ENCODE measurements at regions not wholly inside any gene's neighbourhood (a gene's known extent, or its start where the extent isn't known, plus 50 kb on each side); places are given as distances from the start of the nearest gene placed in this dataset.
"Not testable (repeated sequence)": the region's sequence is repeated elsewhere in the genome, so short reads cannot be mapped to it uniquely, and the experiment has no call there.

DNA sequence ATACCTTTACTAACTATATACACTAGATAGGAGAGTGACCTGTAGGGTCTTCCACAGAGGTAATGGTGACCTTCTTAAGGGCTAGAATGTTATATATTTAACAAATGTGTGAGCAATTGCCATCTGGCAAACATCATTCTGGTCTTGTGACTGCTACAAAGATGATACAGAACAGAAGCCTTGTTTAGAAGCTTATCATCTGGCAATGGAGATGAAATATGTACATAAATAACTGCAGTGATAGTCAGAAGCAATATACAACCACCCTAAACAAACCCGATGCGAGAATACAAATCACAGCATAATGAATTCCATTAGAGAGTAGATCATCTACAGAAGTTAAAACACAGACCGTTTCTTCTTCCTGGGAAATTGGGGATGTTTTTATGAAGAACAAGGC is 952.7 kb upstream of the SLIT2 start:
- no peak for DNase-seq

GRCh38 chr4:19293781-19294180 is 957.9 kb upstream of the SLIT2 start:
- no peak for DNase-seq

DNA sequence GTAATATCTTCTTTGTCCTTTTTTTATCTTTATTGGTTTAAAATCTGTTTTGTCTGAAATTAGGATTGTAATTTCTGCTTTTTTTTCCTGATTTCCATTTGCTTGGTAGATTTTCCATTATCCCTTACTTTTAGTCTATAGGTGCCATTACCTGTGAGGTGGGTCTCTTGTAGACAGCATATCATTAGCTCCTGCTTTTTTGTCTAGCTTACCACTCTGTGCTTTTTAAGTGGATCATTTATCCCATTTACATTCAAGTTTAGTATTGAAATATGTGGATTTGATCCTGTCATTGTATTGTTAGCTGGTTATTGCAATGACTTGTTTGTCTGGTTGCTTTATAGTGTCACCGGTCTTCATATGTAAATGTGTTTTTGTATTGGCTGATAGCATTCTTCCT is 958.6 kb upstream of the SLIT2 start:
- DNase-seq, result no peak

- no peak for DNase-seq
These were observed 964.8 kb upstream of the SLIT2 start for GRCh38 chr4:19286924-19287323.

GRCh38 chr4:19285146-19285545 is 966.6 kb upstream of the SLIT2 start:
- no peak for DNase-seq

DNA sequence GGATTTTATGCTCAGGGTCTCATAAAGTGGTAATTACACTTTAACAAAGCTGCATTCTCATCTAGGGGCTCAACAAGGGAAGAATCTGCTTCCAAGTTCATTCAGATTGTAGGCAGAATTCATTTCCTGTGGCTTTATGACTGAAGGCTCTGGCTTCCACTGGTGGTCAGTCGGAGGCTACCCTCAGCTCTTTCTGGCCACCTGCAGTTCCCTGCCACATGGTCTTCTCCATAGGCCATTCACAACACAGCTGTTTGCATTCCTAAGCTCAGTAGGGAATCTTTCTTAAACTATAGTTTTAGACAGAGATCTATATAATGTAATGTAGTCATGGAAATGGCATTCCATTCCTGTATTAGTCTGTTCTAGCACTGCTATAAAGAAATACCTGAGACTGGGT is 973.0 kb upstream of the SLIT2 start:
- DNase-seq, result no peak

GRCh38 chr4:19266566-19266965 is 985.1 kb upstream of the SLIT2 start:
- DNase-seq, result no peak

DNA sequence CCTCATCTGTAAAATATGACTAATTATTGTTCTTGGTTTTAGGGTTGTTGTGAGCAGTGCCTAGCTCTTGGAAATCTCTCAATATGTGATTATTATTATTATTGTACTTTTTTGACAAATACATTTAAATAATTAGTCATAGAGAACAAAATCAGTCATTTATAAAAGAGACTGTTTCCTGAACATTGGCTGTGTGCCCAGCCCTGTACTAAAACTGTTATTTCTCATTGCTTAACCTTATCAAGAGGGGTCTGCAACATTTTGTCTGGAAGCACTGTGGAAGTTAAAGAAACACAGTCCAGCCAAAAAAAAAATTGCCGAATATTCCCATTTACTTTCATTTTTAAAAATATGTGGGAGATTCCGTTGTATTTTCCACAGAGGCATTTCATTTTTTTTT is 989.2 kb upstream of the SLIT2 start:
- DNase-seq, result no peak

- DNase-seq, result no peak
These were observed 991.4 kb upstream of the SLIT2 start for GRCh38 chr4:19260346-19260745.

- no peak for DNase-seq
These were observed 991.8 kb upstream of the SLIT2 start for GRCh38 chr4:19259920-19260319.

DNA sequence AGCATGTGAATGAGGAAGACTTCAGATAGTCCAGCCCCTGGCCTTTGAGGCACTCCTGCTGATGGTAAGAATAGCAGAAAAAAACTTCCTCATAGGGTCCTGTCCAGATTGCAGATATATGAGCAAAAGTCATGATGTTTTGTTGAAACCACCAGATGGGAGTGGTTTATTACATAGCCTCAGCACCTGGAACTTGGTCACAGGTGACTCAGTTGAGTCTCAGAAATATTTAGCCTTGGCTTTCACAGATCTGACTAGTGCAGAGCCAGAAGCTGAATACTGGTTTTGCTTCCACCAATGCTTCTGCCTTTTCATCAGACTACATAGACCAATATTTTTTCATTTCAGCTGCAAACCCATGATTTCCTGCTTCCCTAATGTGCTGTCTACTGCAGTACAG is 994.9 kb upstream of the SLIT2 start:
- DNase-seq, result no peak

GRCh38 chr4:19254486-19254885 is 997.2 kb upstream of the SLIT2 start:
- no peak for DNase-seq

DNA sequence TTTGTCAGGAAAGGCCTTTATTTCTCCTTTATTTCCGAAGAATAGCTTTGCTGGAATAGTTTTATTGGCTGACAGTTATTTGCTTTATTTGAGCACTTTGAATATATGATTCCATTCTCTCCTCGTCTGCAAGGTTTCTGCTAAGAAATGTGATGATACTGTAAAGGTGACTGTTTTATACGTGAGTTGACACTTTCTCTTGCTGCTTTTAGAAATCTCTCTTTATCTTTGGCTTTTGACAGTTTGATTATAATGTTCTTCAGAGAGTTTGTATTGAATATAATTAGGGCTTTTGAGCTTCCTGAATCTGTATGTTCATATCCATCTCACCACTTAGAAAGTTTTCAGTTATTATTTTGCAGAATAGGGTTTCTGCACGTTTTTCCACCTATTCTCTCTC is 1003.7 kb upstream of the SLIT2 start:
- no peak for DNase-seq

DNA sequence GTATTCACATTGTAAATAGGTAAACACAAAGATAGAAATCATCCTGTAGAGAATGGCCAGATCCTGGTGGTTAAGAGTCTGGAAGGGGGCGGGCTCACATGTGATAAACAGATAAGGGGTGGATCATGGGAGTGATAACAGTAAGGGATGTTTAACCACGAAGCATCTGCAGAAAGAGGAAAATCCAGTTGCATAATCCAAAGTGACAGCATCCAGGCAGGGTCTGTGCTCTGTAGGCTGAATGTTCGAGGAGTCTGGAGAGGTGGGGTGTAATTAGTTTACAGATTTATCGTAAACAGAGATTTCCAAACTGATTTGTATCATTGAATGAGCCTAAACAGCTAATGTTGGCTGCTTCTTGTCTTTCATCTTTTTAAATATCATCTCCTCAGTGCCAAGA is 1009.8 kb upstream of the SLIT2 start:
- no peak for DNase-seq

GRCh38 chr4:19239565-19239964 is 1012.1 kb upstream of the SLIT2 start:
- DNase-seq, result no peak

DNA sequence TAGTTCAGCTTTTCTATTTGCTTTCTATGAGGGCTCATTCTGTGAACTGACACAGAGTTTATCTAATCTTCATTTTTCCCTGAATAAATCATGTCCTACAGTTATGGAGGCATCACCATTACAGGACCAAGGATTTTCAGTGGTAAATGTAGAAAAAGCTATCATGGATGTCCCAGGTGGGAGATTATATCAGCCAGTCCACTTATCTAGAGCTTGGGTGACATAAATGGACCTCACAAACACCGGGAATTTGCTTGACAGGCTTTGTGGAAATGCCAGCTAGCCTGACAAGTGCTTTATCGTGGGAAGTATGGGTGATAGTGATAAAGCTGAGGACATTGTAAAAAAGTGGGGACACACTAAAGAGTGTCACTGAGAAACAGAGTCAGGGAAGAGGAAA is 1015.2 kb upstream of the SLIT2 start:
- no peak for DNase-seq

GRCh38 chr4:19230906-19231545 is 1020.7 kb upstream of the SLIT2 start:
- DNase-seq, result no peak

GRCh38 chr4:19227701-19228100 is 1024.0 kb upstream of the SLIT2 start:
- no peak for DNase-seq

DNA sequence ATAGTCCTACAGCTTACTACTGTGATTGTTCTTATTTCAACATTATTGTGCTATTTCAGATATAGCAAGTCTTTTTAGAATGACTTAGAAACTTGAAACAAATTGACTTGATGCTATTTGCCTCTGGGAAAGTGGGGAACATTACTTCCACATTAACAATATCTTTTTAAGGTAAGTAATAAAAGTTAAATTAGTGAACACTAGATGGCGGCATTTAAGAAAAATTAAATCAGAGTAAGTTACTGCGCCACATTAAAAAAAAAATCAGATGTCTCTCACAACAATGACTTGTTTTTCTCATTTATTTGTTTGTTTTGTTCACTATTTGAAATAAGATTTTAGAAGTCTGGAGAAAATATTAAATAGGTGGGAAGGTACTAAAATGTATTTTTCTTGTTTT is 1026.9 kb upstream of the SLIT2 start:
- DNase-seq, result peak; percentile 56 to 67

DNA sequence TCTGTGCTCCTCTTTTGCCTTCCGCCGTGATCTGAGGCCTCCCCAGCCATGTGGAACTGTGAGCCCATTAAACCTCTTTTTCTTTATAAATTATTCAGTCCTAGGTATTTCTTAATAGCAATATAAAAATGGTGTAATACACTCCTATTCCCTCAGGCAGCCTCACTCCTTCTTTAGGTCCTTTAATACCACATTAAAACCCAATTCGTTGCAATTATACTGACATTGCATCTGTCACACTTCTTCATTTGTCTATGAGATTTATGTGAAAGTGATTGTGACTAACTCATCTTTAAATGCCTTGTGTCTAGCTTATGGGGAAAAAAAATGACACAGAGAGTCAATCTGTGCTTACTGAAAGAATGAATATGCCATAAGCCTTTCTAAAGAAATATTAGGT is 1035.2 kb upstream of the SLIT2 start:
- DNase-seq, result no peak

DNA sequence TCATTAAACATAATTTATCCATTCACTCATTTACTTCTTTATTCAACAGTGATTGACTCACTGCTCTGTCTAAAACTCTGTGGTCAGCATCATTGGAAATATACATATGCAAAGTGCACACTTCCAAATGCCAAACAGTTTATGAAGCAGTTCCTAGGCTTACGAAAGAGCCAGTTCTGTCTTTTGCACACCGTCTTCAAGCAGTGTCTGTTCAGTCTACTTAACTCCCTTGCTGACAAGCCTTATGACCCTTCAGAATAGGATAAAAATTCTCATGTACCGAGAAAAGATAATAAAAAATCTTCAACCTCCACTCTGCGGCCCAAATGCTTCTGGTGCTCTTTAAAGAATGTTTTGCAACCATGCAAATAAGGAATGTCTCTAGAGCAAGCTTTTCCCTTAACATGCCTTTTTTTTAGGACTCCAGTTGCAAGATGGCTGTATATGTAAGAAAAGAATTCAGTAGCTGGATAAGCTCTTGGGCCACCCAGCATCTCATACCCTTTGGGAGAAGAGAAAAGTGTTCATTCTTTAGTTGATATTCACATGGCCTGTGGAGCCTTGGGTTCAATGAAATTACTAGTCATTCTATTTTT is 1037.0 kb upstream of the SLIT2 start:
- no peak for DNase-seq

DNA sequence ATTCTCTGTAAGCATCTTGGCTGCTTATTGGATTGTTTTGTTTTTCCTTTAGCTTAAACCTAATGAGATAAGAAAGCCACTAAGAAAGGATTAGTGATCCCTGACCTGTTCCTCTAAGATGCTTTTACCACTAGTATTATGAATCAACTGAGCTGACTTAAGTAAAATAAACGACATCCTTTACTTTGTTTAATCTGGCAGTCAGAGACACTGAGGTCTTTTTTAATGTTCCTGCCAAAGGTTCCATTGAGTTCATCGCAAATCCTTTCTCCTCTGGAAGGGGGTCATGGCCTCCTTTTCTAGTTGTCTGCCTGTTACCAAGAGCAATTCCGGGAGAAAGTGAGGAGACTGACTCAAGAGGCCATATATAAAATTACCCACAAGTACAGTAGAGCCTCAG is 1038.3 kb upstream of the SLIT2 start:
- no peak for DNase-seq

DNA sequence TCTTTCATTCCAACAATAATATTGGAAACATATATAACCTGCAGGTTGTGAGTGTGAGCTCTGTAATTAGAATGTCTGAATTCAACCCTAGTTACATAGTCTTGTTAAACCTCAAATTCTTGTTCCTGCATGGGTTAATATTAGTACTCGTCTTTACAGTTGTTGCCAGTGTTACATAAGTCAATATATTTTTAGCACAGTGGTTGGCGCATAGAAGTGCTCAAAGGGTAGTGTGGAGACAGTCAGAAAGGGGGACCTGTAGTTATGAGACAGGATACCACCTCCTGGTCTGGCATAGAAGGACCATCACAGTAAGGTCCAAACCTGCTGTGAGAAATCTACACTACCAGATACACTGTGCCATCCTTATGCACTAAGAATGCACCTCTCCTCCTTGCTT is 1045.9 kb upstream of the SLIT2 start:
- no peak for DNase-seq

DNA sequence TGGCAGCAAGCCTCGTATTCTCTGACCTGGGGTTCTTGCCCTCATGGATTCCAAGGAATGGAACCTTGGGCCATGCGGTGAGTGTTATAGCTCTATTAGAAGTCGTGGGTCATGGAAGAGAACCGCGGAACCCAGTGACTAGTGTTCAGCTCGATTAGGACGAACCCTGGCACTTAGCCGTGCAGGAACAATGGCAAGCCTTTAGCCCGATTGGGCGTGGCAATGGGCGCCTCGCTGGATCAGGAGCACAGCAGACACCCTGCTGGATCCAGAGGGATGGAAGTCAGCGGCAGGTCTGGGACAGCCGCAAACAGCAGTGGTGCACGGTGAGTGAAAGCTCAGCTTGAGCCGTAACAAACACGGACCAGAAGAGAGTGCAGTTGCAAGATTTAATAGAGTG is 1053.9 kb upstream of the SLIT2 start:
- not testable (repeated sequence) for DNase-seq

DNA sequence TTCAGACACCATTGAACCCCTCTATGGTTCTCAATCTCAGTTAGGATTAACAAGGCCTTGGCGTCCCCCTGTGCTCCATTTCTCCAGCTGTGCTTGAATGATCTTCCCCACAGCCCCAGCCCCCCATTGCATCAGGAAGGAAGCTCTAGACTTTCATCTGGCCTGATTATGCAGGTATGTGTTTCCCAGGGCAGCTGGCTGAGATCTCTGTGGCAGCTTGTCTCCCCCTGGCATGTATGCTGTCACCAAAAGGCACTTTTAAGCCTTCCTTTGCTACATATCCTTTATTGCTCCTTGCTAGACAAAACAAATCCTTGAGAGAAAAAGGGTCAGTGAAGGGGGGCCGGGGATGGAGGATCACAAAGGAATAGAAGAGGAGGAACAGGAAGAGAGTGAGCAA is 1056.0 kb upstream of the SLIT2 start:
- DNase-seq, result no peak

All from Kasumi-1 (cell line).